Neutrophil (primary cell): ENCODE measurements at regions not wholly inside any gene's neighbourhood (a gene's known extent, or its start where the extent isn't known, plus 50 kb on each side); places are given as distances from the start of the nearest gene placed in this dataset.

Experiments
- H3K27ac ChIP-seq: fragments of 200-600 bp; sonication (generic); 2 replicates; pipeline ENCODE4 v1.5.1; 2016; ENCODE audit warnings: mild to moderate bottlenecking, moderate library complexity
- H3K27me3 ChIP-seq: fragments of 200-600 bp; sonication (generic); 2 replicates; pipeline ENCODE4 v1.6.0; 2016; ENCODE audit warnings: mild to moderate bottlenecking
- H3K36me3 ChIP-seq: fragments of 200-600 bp; sonication (generic); 2 replicates; pipeline ENCODE4 v1.5.1; 2017
- H3K4me1 ChIP-seq, 2 experiments: fragments of 200-600 bp in 1 of 2; sonication (generic) in 1 of 2; 1 replicate in 1 of 2; 2 replicates in 1 of 2; pipeline versions ENCODE4 v1.5.1 to v1.6.1; 2013 to 2016; ENCODE audit warnings: low read depth in 1 of 2, low read length in 1 of 2, mild to moderate bottlenecking in 1 of 2, moderate library complexity in 1 of 2; ENCODE audit not compliant: control insufficient read depth in 1 of 2, insufficient read depth in 1 of 2
- H3K4me3 ChIP-seq, 2 experiments: fragments of 200-600 bp in 1 of 2; sonication (generic) in 1 of 2; 1 replicate in 1 of 2; 2 replicates in 1 of 2; pipeline ENCODE4 v1.5.1; 2013 to 2016; ENCODE audit warnings: low read depth in 1 of 2, low read length in 1 of 2, mild to moderate bottlenecking in 1 of 2, moderate library complexity in 1 of 2
- H3K9me3 ChIP-seq: fragments of 200-600 bp; sonication (generic); 2 replicates; pipeline ENCODE4 v1.5.1; 2016
- CTCF ChIP-seq: fragments of 200-600 bp; sonication (generic); IDR thresholded peaks from 2 replicates; pipeline ENCODE4 v1.5.1; 2016; ENCODE audit warnings: antibody characterized with exemption

- Histone ChIP-seq H3K4me3 (no peak overlapping the region), H3K27ac (no peak overlapping the region), H3K9me3 (no peaks in the 10 kb centered on the region), H3K4me1 (peaks cover 37 to 53% of the 10 kb centered on the region in 2 experiments), H3K27me3 (peaks cover 93% of the 10 kb centered on the region), H3K36me3 (no peaks in the 10 kb centered on the region)
- TF ChIP-seq CTCF = no peak
Observed at GRCh38 chr1:58248791-58249190, 297.7 kb downstream of the OMA1 start.

- TF ChIP-seq CTCF = no peak
- H3K27me3 ChIP-seq = peaks cover 99% of the 10 kb centered on the region
- no peak overlapping the region for H3K27ac ChIP-seq
- H3K36me3 ChIP-seq = no peaks in the 10 kb centered on the region
- H3K9me3 ChIP-seq = no peaks in the 10 kb centered on the region
- H3K4me1 ChIP-seq = peaks cover 34 to 48% of the 10 kb centered on the region in 2 experiments
- no peak overlapping the region for H3K4me3 ChIP-seq
Observed at GRCh38 chr1:58248072-58248471, 298.5 kb downstream of the OMA1 start.

GRCh38 chr1:58246549-58246948 is 300.0 kb downstream of the OMA1 start:
- Histone ChIP-seq H3K27me3 (peaks cover 97% of the 10 kb centered on the region), H3K27ac (no peak overlapping the region), H3K36me3 (no peaks in the 10 kb centered on the region), H3K9me3 (no peaks in the 10 kb centered on the region), H3K4me3 (no peak overlapping the region), H3K4me1 (peaks cover 26 to 37% of the 10 kb centered on the region in 2 experiments)
- TF ChIP-seq CTCF = no peak

GRCh38 chr1:58244872-58245271 is 301.7 kb downstream of the OMA1 start:
- Histone ChIP-seq H3K9me3 (no peaks in the 10 kb centered on the region), H3K27ac (no peak overlapping the region), H3K27me3 (peaks cover 95% of the 10 kb centered on the region), H3K36me3 (no peaks in the 10 kb centered on the region), H3K4me3 (no peak overlapping the region), H3K4me1 (peaks cover 9 to 21% of the 10 kb centered on the region in 2 experiments)
- TF ChIP-seq CTCF = no peak

- Histone ChIP-seq H3K27me3 (peaks cover 66% of the 10 kb centered on the region), H3K36me3 (no peaks in the 10 kb centered on the region), H3K9me3 (no peaks in the 10 kb centered on the region), H3K4me3 (no peak overlapping the region), H3K4me1 (no peaks in the 10 kb centered on the region), H3K27ac (no peak overlapping the region)
- TF ChIP-seq CTCF = no peak
Observed at GRCh38 chr1:58238846-58239245, 307.7 kb downstream of the OMA1 start.

GRCh38 chr1:58233729-58234128 is 312.8 kb downstream of the OMA1 start:
- no peaks in the 10 kb centered on the region for H3K4me1 ChIP-seq
- H3K9me3 ChIP-seq = no peaks in the 10 kb centered on the region
- peaks cover 21% of the 10 kb centered on the region for H3K27me3 ChIP-seq
- H3K4me3 ChIP-seq = no peak overlapping the region
- H3K27ac ChIP-seq = no peak overlapping the region
- TF ChIP-seq CTCF = no peak
- H3K36me3 ChIP-seq = no peaks in the 10 kb centered on the region
